ENCODE measurements at regions not wholly inside any gene's neighbourhood (a gene's known extent, or its start where the extent isn't known, plus 50 kb on each side); places are given as distances from the start of the nearest gene placed in this dataset.

GRCh38 chr17:34692920-34693319 lies 113.5 kb downstream of the TMEM132E start:
- no peak for DNase-seq

Data from NCI-H1694 (cell line).